Neural cell (in vitro differentiated cells): ENCODE measurements at regions not wholly inside any gene's neighbourhood (a gene's known extent, or its start where the extent isn't known, plus 50 kb on each side); places are given as distances from the start of the nearest gene placed in this dataset.

ENCODE experiments used
- H2AFZ ChIP-seq: fragments of 200-600, 300-800 bp; sonication (generic), shearing (Covaris generic); 2 replicates; pipeline ENCODE4 v1.6.0; 2014; ENCODE audit warnings: low read depth, mild to moderate bottlenecking, antibody characterized with exemption, low read length, moderate library complexity
- H3F3A ChIP-seq: fragments of 200-600 bp; shearing (Covaris generic); 2 replicates; pipeline ENCODE4 v1.6.1; 2016; ENCODE audit warnings: mild to moderate bottlenecking, moderate library complexity, mixed read lengths, antibody characterized with exemption, low read length; ENCODE audit not compliant: insufficient read depth, poor library complexity, severe bottlenecking
- H3K27ac ChIP-seq: fragments of 200-600, 300-800 bp; sonication (generic), shearing (Covaris generic); 2 replicates; pipeline ENCODE4 v1.5.1; 2014; ENCODE audit warnings: mild to moderate bottlenecking, low read length, moderate library complexity
- H3K27me3 ChIP-seq: fragments of 300-800, 200-600 bp; sonication (generic), shearing (Covaris generic); 2 replicates; pipeline ENCODE4 v1.6.0; 2014; ENCODE audit warnings: mild to moderate bottlenecking, low read depth, low read length, moderate library complexity; ENCODE audit not compliant: insufficient read depth
- H3K36me3 ChIP-seq: fragments of 300-800, 200-600 bp; sonication (generic), shearing (Covaris generic); 2 replicates; pipeline ENCODE4 v1.5.1; 2014; ENCODE audit warnings: mild to moderate bottlenecking, antibody characterized with exemption, low read length, moderate library complexity; ENCODE audit not compliant: insufficient read depth
- H3K4me2 ChIP-seq: fragments of 300-800, 200-600 bp; sonication (generic), shearing (Covaris generic); 2 replicates; pipeline ENCODE4 v1.6.0; 2014; ENCODE audit warnings: mild to moderate bottlenecking, low read length
- H3K4me3 ChIP-seq: fragments of 300-800, 200-600 bp; sonication (generic), shearing (Covaris generic); 2 replicates; pipeline ENCODE4 v1.5.1; 2014; ENCODE audit warnings: mild to moderate bottlenecking, low read length, moderate library complexity
- H3K79me2 ChIP-seq: fragments of 200-600 bp; shearing (Covaris generic); replicated peaks from 2 replicates; pipeline ENCODE4 v1.6.0; 2014; ENCODE audit warnings: mild to moderate bottlenecking, low read length, moderate library complexity; ENCODE audit not compliant: insufficient read depth
- H3K9ac ChIP-seq: fragments of 300-800, 200-600 bp; sonication (generic), shearing (Covaris generic); 2 replicates; pipeline ENCODE4 v1.6.1; 2016; ENCODE audit warnings: mild to moderate bottlenecking, low read length, mixed read lengths
- H3K9me2 ChIP-seq: fragments of 200-600 bp; shearing (Covaris generic); 2 replicates; pipeline ENCODE4 v1.6.1; 2016; ENCODE audit warnings: mild to moderate bottlenecking, low read length, mixed read lengths; ENCODE audit not compliant: insufficient read depth
- H3K9me3 ChIP-seq: fragments of 200-600, 300-800 bp; sonication (generic), shearing (Covaris generic); 2 replicates; pipeline ENCODE4 v1.6.1; 2016; ENCODE audit warnings: mild to moderate bottlenecking, mixed run types, low read length, moderate library complexity, mixed read lengths
- H4K20me1 ChIP-seq: fragments of 200-600 bp; shearing (Covaris generic); 2 replicates; pipeline ENCODE4 v1.6.1; 2016; ENCODE audit warnings: mild to moderate bottlenecking, mixed run types; ENCODE audit not compliant: insufficient read depth
- EP300 ChIP-seq: fragments of 450-650 bp; conservative IDR thresholded peaks from 2 replicates; pipeline ENCODE4 v1.6.1; 2014; ENCODE audit warnings: antibody characterized with exemption, mild to moderate bottlenecking, moderate library complexity; ENCODE audit not compliant: poor library complexity, severe bottlenecking
- EZH2 ChIP-seq: fragments of 200-600, 300-800 bp; shearing (Covaris generic), sonication (generic); IDR thresholded peaks from 2 replicates; pipeline ENCODE4 v1.6.1; 2014; ENCODE audit warnings: antibody characterized with exemption, low read length, borderline replicate concordance, mild to moderate bottlenecking; ENCODE audit not compliant: insufficient read depth, poor library complexity, severe bottlenecking
- MXI1 ChIP-seq: fragments of 450-650 bp; conservative IDR thresholded peaks from 2 replicates; pipeline ENCODE4 v1.6.1; 2014; ENCODE audit warnings: antibody characterized with exemption, mild to moderate bottlenecking; ENCODE audit not compliant: poor library complexity, severe bottlenecking
- POLR2AphosphoS5 ChIP-seq: IDR thresholded peaks from 2 replicates; pipeline ENCODE4 v1.6.1; 2012
- RAD21 ChIP-seq: fragments of 450-650 bp; conservative IDR thresholded peaks from 2 replicates; pipeline ENCODE4 v1.6.1; 2014; ENCODE audit warnings: antibody characterized with exemption, mild to moderate bottlenecking, moderate library complexity
- SMC3 ChIP-seq: fragments of 450-650 bp; conservative IDR thresholded peaks from 2 replicates; pipeline ENCODE4 v1.6.1; 2014; ENCODE audit warnings: antibody characterized with exemption, mild to moderate bottlenecking, moderate library complexity; ENCODE audit not compliant: poor library complexity
- TAF1 ChIP-seq: IDR thresholded peaks from 2 replicates; pipeline ENCODE4 v1.6.1; 2012; ENCODE audit warnings: low read depth
- TF ChIP-seq, protein P1 (sequence below): fragments of 450-650 bp; IDR thresholded peaks from 2 replicates; pipeline ENCODE4 v1.5.1; 2014; ENCODE audit warnings: antibody characterized with exemption, mild to moderate bottlenecking, moderate library complexity; ENCODE audit not compliant: poor library complexity, severe bottlenecking
- TF ChIP-seq, protein P2 (sequence below): IDR thresholded peaks from 2 replicates; pipeline ENCODE4 v1.6.1; 2012; ENCODE audit warnings: borderline replicate concordance

DNA sequence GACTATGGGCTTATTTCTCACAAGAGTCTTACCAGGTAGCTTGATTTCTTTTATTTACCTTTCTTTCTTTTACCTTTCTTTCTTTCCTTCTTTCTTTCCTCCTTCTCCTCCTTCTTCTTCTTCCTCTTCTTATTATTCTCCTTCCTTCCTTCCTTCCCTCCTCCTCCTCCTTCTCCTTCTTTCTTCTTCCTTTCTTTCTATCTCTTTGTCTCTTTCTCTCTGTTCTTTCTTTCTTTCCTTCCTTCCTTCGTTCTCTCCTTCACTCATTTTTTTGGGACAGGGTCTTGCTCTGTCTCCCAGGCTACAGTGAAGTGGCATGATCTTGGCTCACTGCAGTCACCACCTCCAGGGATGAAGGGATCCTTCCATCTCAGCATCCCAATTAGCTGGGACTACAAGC, 363.6 kb upstream of the MAF start:
- Histone ChIP-seq H3F3A (no peaks in the 10 kb centered on the region), H3K9me2 (no peaks in the 10 kb centered on the region), H3K9me3 (no peaks in the 10 kb centered on the region), H3K9ac (no peak overlapping the region), H3K4me2 (no peak overlapping the region), H3K4me3 (no peak overlapping the region), H2AFZ (no peak overlapping the region), H3K79me2 (no peaks in the 10 kb centered on the region), H4K20me1 (no peaks in the 10 kb centered on the region), H3K27me3 (no peaks in the 10 kb centered on the region), H3K27ac (no peak overlapping the region), H3K36me3 (no peaks in the 10 kb centered on the region)
- TF ChIP-seq TAF1: no peak
- no peak for TF ChIP-seq POLR2AphosphoS5
- TF ChIP-seq EZH2: no peak
- no peak for TF ChIP-seq SMC3
- TF ChIP-seq, protein P1, sequence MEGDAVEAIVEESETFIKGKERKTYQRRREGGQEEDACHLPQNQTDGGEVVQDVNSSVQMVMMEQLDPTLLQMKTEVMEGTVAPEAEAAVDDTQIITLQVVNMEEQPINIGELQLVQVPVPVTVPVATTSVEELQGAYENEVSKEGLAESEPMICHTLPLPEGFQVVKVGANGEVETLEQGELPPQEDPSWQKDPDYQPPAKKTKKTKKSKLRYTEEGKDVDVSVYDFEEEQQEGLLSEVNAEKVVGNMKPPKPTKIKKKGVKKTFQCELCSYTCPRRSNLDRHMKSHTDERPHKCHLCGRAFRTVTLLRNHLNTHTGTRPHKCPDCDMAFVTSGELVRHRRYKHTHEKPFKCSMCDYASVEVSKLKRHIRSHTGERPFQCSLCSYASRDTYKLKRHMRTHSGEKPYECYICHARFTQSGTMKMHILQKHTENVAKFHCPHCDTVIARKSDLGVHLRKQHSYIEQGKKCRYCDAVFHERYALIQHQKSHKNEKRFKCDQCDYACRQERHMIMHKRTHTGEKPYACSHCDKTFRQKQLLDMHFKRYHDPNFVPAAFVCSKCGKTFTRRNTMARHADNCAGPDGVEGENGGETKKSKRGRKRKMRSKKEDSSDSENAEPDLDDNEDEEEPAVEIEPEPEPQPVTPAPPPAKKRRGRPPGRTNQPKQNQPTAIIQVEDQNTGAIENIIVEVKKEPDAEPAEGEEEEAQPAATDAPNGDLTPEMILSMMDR: no peak
- TF ChIP-seq RAD21: no peak
- TF ChIP-seq, protein P2, sequence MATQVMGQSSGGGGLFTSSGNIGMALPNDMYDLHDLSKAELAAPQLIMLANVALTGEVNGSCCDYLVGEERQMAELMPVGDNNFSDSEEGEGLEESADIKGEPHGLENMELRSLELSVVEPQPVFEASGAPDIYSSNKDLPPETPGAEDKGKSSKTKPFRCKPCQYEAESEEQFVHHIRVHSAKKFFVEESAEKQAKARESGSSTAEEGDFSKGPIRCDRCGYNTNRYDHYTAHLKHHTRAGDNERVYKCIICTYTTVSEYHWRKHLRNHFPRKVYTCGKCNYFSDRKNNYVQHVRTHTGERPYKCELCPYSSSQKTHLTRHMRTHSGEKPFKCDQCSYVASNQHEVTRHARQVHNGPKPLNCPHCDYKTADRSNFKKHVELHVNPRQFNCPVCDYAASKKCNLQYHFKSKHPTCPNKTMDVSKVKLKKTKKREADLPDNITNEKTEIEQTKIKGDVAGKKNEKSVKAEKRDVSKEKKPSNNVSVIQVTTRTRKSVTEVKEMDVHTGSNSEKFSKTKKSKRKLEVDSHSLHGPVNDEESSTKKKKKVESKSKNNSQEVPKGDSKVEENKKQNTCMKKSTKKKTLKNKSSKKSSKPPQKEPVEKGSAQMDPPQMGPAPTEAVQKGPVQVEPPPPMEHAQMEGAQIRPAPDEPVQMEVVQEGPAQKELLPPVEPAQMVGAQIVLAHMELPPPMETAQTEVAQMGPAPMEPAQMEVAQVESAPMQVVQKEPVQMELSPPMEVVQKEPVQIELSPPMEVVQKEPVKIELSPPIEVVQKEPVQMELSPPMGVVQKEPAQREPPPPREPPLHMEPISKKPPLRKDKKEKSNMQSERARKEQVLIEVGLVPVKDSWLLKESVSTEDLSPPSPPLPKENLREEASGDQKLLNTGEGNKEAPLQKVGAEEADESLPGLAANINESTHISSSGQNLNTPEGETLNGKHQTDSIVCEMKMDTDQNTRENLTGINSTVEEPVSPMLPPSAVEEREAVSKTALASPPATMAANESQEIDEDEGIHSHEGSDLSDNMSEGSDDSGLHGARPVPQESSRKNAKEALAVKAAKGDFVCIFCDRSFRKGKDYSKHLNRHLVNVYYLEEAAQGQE: no peak
- no peak for TF ChIP-seq EP300
- TF ChIP-seq MXI1: no peak

DNA sequence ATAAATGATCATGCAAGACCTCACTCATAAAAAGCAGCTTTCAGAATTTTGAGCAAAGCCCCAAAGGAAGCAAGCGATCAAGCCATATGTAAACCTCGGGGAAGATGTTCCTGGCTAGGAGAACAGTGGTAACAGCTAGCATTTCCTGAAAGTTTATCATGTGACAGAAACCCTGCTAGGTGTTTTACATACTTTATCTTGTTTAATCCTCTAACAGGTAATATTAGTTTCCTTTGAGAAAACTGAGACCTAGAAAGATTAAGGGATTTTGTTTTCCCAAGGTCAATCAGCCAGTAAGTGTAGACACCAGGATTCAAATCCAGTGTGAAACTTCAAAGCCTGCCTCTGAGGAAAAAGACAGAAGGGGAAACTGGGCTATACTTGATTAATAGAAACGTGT, 362.4 kb upstream of the MAF start:
- Histone ChIP-seq H3K79me2 (no peaks in the 10 kb centered on the region), H2AFZ (no peak overlapping the region), H3K9me2 (no peaks in the 10 kb centered on the region), H3F3A (no peaks in the 10 kb centered on the region), H4K20me1 (no peaks in the 10 kb centered on the region), H3K27me3 (no peaks in the 10 kb centered on the region), H3K9ac (no peak overlapping the region), H3K27ac (no peak overlapping the region), H3K9me3 (no peaks in the 10 kb centered on the region), H3K4me3 (no peak overlapping the region), H3K36me3 (no peaks in the 10 kb centered on the region), H3K4me2 (no peak overlapping the region)
- TF ChIP-seq MXI1: no peak
- no peak for TF ChIP-seq RAD21
- TF ChIP-seq POLR2AphosphoS5: no peak
- TF ChIP-seq TAF1: no peak
- no peak for TF ChIP-seq SMC3
- TF ChIP-seq EP300: no peak
- TF ChIP-seq, protein P1: no peak
- no peak for TF ChIP-seq EZH2
- TF ChIP-seq, protein P2: no peak
